ENCODE measurements at regions not wholly inside any gene's neighbourhood (a gene's known extent, or its start where the extent isn't known, plus 50 kb on each side); places are given as distances from the start of the nearest gene placed in this dataset.
"Not testable (repeated sequence)": the region's sequence is repeated elsewhere in the genome, so short reads cannot be mapped to it uniquely, and the experiment has no call there.

GRCh38 chrX:34576864-34577263 lies 80.2 kb downstream of the TMEM47 start:
- no peak for DNase-seq (ENCODE audit: low read depth)

GRCh38 chrX:34565981-34566380 lies 91.1 kb downstream of the TMEM47 start:
- DNase-seq (ENCODE audit: low read depth), result no peak

GRCh38 chrX:34563804-34564203 lies 93.3 kb downstream of the TMEM47 start:
- no peak for DNase-seq (ENCODE audit: low read depth)

GRCh38 chrX:34563061-34563460 lies 94.0 kb downstream of the TMEM47 start:
- DNase-seq (ENCODE audit: low read depth), result no peak

GRCh38 chrX:34562006-34562405 lies 95.1 kb downstream of the TMEM47 start:
- DNase-seq (ENCODE audit: low read depth), result no peak

GRCh38 chrX:34560180-34560579 lies 96.9 kb downstream of the TMEM47 start:
- DNase-seq (ENCODE audit: low read depth), result no peak

GRCh38 chrX:34559325-34559724 lies 97.8 kb downstream of the TMEM47 start:
- DNase-seq (ENCODE audit: low read depth), result no peak

GRCh38 chrX:34557733-34558132 lies 99.4 kb downstream of the TMEM47 start:
- no peak for DNase-seq (ENCODE audit: low read depth)

- DNase-seq (ENCODE audit: low read depth), result no peak
These were observed 101.6 kb downstream of the TMEM47 start for GRCh38 chrX:34555481-34555880.

- DNase-seq (ENCODE audit: low read depth), result no peak
These were observed 110.7 kb downstream of the TMEM47 start for GRCh38 chrX:34546366-34546765.

- no peak for DNase-seq (ENCODE audit: low read depth)
These were observed 129.0 kb downstream of the TMEM47 start for GRCh38 chrX:34528081-34528480.

- no peak for DNase-seq (ENCODE audit: low read depth)
These were observed 135.5 kb downstream of the TMEM47 start for GRCh38 chrX:34521563-34521962.

GRCh38 chrX:34509394-34509793 lies 147.7 kb downstream of the TMEM47 start:
- DNase-seq (ENCODE audit: low read depth), result no peak

GRCh38 chrX:34503119-34503518 lies 154.0 kb downstream of the TMEM47 start:
- no peak for DNase-seq (ENCODE audit: low read depth)

GRCh38 chrX:34493086-34493485 lies 164.0 kb downstream of the TMEM47 start:
- DNase-seq (ENCODE audit: low read depth), result no peak

GRCh38 chrX:34491126-34491525 lies 166.0 kb downstream of the TMEM47 start:
- no peak for DNase-seq (ENCODE audit: low read depth)

GRCh38 chrX:34487364-34487763 lies 169.7 kb downstream of the TMEM47 start:
- DNase-seq (ENCODE audit: low read depth), result no peak

GRCh38 chrX:34483980-34484379 lies 173.1 kb downstream of the TMEM47 start:
- no peak for DNase-seq (ENCODE audit: low read depth)

GRCh38 chrX:34470507-34470906 lies 186.6 kb downstream of the TMEM47 start:
- DNase-seq (ENCODE audit: low read depth), result no peak

- no peak for DNase-seq (ENCODE audit: low read depth)
These were observed 189.6 kb downstream of the TMEM47 start for GRCh38 chrX:34467437-34467836.

- not testable (repeated sequence) for DNase-seq (ENCODE audit: low read depth)
These were observed 193.9 kb downstream of the TMEM47 start for GRCh38 chrX:34463220-34463619.

- not testable (repeated sequence) for DNase-seq (ENCODE audit: low read depth)
These were observed 199.2 kb downstream of the TMEM47 start for GRCh38 chrX:34457850-34458249.

GRCh38 chrX:34437586-34437985 lies 219.5 kb downstream of the TMEM47 start:
- no peak for DNase-seq (ENCODE audit: low read depth)

GRCh38 chrX:34426334-34426733 lies 230.8 kb downstream of the TMEM47 start:
- DNase-seq (ENCODE audit: low read depth), result no peak

GRCh38 chrX:34406580-34406979 lies 250.5 kb downstream of the TMEM47 start:
- no peak for DNase-seq (ENCODE audit: low read depth)
